HuH-7 (cell line): ENCODE measurements at regions not wholly inside any gene's neighbourhood (a gene's known extent, or its start where the extent isn't known, plus 50 kb on each side); places are given as distances from the start of the nearest gene placed in this dataset.
A peak's percentile ranks its signal among the peaks of the same experiment; 100 is the strongest.

Experiments used
- DNase-seq: peaks from one replicate; pipeline ENCODE4 v3.0.0; 2011; ENCODE audit warnings: low spot score

- DNase-seq, result no peak
These were observed 71.4 kb upstream of the HHIP start for GRCh38 chr4:144574509-144574908.

- DNase-seq, result no peak
These were observed 70.8 kb upstream of the HHIP start for GRCh38 chr4:144575181-144575580.

- DNase-seq, result no peak
These were observed 67.3 kb upstream of the HHIP start for GRCh38 chr4:144578681-144579080.

- DNase-seq, result no peak
These were observed 66.4 kb upstream of the HHIP start for GRCh38 chr4:144579411-144580030.

GRCh38 chr4:144580430-144580829 lies 65.5 kb upstream of the HHIP start:
- DNase-seq, result no peak

GRCh38 chr4:144582105-144582850 lies 63.7 kb upstream of the HHIP start:
- DNase-seq, result no peak

GRCh38 chr4:144582975-144583374 lies 63.0 kb upstream of the HHIP start:
- peak; percentile 10 for DNase-seq

GRCh38 chr4:144583658-144584057 lies 62.3 kb upstream of the HHIP start:
- DNase-seq, result no peak

GRCh38 chr4:144584428-144584827 lies 61.5 kb upstream of the HHIP start:
- DNase-seq, result no peak

- no peak for DNase-seq
These were observed 56.4 kb upstream of the HHIP start for GRCh38 chr4:144589512-144589911.

- no peak for DNase-seq
These were observed 55.9 kb upstream of the HHIP start for GRCh38 chr4:144590020-144590419.

GRCh38 chr4:144591401-144591800 lies 54.6 kb upstream of the HHIP start:
- DNase-seq, result no peak

- DNase-seq, result no peak
These were observed 53.7 kb upstream of the HHIP start for GRCh38 chr4:144592264-144592663.

GRCh38 chr4:144594471-144594986 lies 51.4 kb upstream of the HHIP start:
- DNase-seq, result no peak

GRCh38 chr4:144595681-144596080 lies 50.3 kb upstream of the HHIP start:
- DNase-seq, result no peak
